Astrocyte (in vitro differentiated cells and primary cell): ENCODE measurements at regions not wholly inside any gene's neighbourhood (a gene's known extent, or its start where the extent isn't known, plus 50 kb on each side); places are given as distances from the start of the nearest gene placed in this dataset.

Source experiments
- EZH2 ChIP-seq: IDR thresholded peaks from 2 replicates; pipeline ENCODE4 v1.6.1; 2012; ENCODE audit warnings: mild to moderate bottlenecking, low read length, inconsistent platforms; ENCODE audit not compliant: insufficient read depth
- TF ChIP-seq, protein P1 (sequence below): IDR thresholded peaks from 2 replicates; pipeline ENCODE4 v1.5.1; 2011; ENCODE audit warnings: low read depth, mild to moderate bottlenecking, inconsistent platforms, low read length, moderate library complexity; ENCODE audit not compliant: insufficient read depth

DNA sequence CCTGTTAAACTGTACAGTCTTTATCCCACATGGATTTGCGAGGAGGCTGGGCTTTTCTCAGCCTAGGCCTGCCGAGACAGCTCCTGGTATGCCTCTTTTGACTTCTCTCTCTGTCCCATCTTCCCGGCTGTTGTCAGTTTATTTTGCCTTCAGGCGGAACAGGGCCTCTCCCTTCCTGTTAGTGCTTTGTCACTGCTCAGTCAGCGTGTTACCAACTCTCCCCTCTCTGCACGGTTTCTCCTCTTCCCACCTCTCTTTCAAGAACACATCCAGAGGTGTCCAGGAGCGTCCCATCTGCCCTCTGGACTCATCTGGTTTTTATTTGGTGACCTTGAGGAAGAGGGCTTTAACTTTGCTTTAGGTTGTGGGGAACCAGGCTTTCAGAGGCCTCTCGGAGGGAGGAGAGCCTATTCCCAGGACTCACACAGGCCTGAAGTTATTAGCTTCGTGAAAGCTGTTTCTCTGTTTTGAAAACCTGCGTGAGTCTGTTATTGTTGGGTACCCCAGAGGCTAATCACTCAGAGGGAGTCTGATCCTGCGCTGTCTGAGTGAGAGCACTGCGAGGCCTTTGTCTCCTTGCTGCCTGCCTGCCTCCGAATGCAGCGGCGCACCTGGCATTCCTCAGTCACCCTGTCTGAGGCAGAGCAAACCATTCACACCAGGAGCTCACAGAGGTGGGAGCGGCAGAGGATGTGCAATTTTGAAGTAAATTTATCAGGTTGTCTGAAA, 234.4 kb upstream of the MPDZ start:
- TF ChIP-seq, protein P1, sequence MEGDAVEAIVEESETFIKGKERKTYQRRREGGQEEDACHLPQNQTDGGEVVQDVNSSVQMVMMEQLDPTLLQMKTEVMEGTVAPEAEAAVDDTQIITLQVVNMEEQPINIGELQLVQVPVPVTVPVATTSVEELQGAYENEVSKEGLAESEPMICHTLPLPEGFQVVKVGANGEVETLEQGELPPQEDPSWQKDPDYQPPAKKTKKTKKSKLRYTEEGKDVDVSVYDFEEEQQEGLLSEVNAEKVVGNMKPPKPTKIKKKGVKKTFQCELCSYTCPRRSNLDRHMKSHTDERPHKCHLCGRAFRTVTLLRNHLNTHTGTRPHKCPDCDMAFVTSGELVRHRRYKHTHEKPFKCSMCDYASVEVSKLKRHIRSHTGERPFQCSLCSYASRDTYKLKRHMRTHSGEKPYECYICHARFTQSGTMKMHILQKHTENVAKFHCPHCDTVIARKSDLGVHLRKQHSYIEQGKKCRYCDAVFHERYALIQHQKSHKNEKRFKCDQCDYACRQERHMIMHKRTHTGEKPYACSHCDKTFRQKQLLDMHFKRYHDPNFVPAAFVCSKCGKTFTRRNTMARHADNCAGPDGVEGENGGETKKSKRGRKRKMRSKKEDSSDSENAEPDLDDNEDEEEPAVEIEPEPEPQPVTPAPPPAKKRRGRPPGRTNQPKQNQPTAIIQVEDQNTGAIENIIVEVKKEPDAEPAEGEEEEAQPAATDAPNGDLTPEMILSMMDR = no peak
- no peak for TF ChIP-seq EZH2
